ENCODE measurements at regions not wholly inside any gene's neighbourhood (a gene's known extent, or its start where the extent isn't known, plus 50 kb on each side); places are given as distances from the start of the nearest gene placed in this dataset.

DNA sequence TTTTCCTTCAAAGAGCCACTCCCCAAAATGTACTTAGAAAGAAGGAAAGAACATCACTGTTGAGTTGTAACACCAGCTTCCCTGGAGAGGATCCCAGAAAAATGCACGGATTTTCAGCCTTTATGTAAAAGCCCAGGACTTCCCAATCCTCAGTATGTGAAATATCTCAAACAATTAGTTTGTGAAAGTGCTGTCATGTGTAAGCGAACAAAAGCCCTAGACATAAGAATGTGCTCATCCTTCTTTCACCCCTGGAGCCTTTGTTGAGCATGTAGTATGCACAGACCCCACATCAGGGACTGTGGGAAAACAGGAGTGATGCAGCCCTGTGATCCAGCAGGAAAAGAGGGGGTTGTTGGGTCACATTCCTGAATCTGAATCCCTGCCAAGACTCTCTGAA is 441.4 kb upstream of the ZNF507 start:
- DNase-seq = no peak

DNA sequence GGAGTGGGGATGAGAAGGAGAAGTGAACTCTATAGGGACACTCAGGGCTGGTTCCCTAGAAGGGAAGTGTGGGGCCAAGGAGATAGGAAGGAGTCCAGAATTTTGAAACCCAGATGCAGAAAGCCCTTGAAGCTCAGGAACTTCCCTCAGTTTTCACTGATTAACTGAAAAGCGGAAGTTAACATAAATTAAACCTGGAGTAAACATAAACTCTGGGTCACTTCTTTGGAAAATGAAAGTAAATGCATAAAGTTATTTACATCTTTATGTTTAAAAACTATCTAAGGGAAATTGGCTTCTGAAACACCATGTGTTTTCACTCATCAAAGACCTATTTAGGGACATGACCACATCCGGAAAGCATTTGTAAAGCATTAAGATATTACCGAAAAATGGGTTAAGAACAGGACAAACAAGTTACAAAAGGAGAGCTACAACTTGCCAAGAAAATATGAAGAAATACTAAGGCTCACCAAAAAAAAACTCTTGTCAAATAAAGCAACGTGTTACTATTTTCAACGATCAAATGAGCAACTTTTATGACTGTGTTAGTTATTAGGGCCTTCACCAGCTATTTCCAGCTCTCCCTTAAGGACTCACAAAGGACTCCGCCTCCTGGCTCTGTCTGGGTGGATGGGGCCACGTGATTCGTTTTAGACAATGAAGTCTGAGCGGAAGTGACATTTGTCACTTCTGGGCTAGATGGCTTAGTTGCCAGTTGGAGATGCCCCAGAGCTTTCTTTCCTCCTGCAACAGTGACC is 439.1 kb upstream of the ZNF507 start:
- Mint-ChIP-seq H3K9me3 (no peaks in the 10 kb centered on the region), H3K4me3 (no peak overlapping the region), H3K27me3 (peaks cover 2% of the 10 kb centered on the region), H3K36me3 (ENCODE audit: low read depth) (no peaks in the 10 kb centered on the region), H3K27ac (no peak overlapping the region), H3K4me1 (ENCODE audit: low read depth) (no peaks in the 10 kb centered on the region)
- TF ChIP-seq, protein P1, sequence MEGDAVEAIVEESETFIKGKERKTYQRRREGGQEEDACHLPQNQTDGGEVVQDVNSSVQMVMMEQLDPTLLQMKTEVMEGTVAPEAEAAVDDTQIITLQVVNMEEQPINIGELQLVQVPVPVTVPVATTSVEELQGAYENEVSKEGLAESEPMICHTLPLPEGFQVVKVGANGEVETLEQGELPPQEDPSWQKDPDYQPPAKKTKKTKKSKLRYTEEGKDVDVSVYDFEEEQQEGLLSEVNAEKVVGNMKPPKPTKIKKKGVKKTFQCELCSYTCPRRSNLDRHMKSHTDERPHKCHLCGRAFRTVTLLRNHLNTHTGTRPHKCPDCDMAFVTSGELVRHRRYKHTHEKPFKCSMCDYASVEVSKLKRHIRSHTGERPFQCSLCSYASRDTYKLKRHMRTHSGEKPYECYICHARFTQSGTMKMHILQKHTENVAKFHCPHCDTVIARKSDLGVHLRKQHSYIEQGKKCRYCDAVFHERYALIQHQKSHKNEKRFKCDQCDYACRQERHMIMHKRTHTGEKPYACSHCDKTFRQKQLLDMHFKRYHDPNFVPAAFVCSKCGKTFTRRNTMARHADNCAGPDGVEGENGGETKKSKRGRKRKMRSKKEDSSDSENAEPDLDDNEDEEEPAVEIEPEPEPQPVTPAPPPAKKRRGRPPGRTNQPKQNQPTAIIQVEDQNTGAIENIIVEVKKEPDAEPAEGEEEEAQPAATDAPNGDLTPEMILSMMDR (IDR thresholded peaks at IDR 0.05) = no peak
- CTCF ChIA-PET = no interaction called here
- ATAC-seq (no peak), DNase-seq (no peak)
- POLR2A ChIA-PET = interaction anchor here (0.7 kb wide), 1 partner anchor 75 kb away, joined by 4 read pairs; no protein-coding TSS in a partner anchor
- intact Hi-C loops (cut with micrococcal nuclease) = no loop called here

More for the DNA sequence above, 441.4 kb upstream of the ZNF507 start:
- POLR2A ChIA-PET = no interaction called here
- ATAC-seq = no peak
- CTCF ChIA-PET = no interaction called here
- TF ChIP-seq, protein P1 (IDR thresholded peaks at IDR 0.05) = no peak
- Mint-ChIP-seq H3K4me1 (ENCODE audit: low read depth) (no peaks in the 10 kb centered on the region), H3K36me3 (ENCODE audit: low read depth) (no peaks in the 10 kb centered on the region), H3K9me3 (no peaks in the 10 kb centered on the region), H3K4me3 (no peak overlapping the region), H3K27ac (no peak overlapping the region), H3K27me3 (peaks cover 2% of the 10 kb centered on the region)
- intact Hi-C loops (cut with micrococcal nuclease) = no loop called here

DNA sequence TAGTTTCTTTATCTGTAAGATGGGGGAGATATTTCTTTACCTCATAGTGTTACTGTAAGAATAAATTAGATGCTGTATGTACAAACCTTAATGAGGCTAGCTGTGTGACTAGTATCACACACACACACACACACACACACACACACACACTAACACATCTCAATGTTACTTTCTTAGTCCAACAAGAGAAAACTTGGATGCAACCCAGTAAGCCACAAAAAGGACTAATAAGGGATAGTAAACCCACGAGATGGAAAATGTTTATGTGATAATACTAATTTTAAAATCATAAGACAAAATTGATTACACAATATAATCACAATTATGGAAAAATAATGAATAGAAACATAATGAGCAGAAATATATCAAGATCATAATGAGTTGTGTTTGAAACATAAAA is 437.7 kb upstream of the ZNF507 start:
- Mint-ChIP-seq H3K9me3 (no peaks in the 10 kb centered on the region), H3K36me3 (ENCODE audit: low read depth) (no peaks in the 10 kb centered on the region), H3K4me1 (ENCODE audit: low read depth) (no peaks in the 10 kb centered on the region), H3K27me3 (peaks cover 2% of the 10 kb centered on the region), H3K27ac (no peak overlapping the region), H3K4me3 (no peak overlapping the region)
- POLR2A ChIA-PET = no interaction called here
- DNase-seq (no peak), ATAC-seq (no peak)
- intact Hi-C loops (cut with micrococcal nuclease) = no loop called here
- TF ChIP-seq, protein P1 (IDR thresholded peaks at IDR 0.05) = no peak
- CTCF ChIA-PET = no interaction called here

DNA sequence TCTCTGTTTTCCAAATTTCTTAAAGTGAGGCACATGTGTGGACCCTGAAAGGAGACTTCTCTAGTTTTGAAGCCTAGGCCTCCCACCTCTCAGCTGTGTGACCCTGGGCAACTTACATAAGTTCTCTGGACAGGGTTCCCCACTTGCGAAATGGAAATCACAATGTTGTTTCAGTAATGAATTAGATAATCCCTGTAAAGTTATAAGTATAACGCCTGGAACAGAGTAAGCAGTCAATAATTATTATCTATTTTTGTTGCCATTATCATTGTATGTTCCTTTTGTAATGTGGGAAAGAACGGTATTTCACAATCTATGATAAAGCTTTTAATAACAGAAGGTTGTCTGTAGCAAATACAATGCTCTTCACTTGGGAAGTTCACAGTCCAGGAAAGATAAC is 437.3 kb upstream of the ZNF507 start:
- intact Hi-C loops (cut with micrococcal nuclease) = no loop called here
- CTCF ChIA-PET = no interaction called here
- Mint-ChIP-seq H3K4me1 (ENCODE audit: low read depth) (no peaks in the 10 kb centered on the region), H3K27me3 (peaks cover 2% of the 10 kb centered on the region), H3K4me3 (no peak overlapping the region), H3K36me3 (ENCODE audit: low read depth) (no peaks in the 10 kb centered on the region), H3K27ac (no peak overlapping the region), H3K9me3 (no peaks in the 10 kb centered on the region)
- no peak for DNase-seq
- TF ChIP-seq, protein P1 (IDR thresholded peaks at IDR 0.05) = no peak
- POLR2A ChIA-PET = no interaction called here
- ATAC-seq = no peak

DNA sequence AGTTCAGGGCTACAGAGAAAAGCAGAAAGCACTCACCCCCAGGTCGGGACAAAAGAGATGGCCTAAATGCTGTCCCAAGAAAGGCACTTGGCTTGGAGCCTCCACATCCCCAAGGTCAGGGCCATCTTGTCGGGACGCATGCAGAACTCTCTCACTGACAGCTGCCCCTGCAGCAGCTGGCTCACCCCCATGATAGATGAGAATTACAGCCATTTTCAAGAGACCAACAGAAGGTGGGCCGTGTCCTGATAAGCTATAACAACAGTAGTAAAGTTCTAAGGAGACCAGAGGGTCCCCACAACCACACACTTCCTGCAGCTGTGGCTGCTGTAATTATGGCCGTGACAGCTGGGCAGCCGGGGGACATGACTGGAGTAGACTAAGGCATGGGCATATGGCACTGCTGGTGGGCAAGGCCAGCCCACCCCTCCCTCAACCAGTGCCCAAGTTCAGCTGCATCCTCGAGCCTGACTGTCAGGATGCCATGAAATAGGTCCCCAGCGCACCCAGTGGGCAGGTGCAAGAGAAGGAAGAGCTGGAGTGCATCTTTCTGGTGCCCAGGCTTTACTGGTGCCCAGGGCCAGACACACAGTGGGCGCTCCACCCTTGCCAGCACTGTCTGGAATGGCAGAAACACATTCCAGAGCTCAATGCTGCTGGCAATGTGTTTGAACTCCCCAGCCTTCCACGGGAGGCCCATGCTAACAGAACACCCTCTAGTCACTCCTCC is 436.7 kb upstream of the ZNF507 start:
- Mint-ChIP-seq H3K9me3 (no peaks in the 10 kb centered on the region), H3K4me3 (no peak overlapping the region), H3K27me3 (peaks cover 2% of the 10 kb centered on the region), H3K27ac (no peak overlapping the region), H3K4me1 (ENCODE audit: low read depth) (no peaks in the 10 kb centered on the region), H3K36me3 (ENCODE audit: low read depth) (no peaks in the 10 kb centered on the region)
- intact Hi-C loops (cut with micrococcal nuclease) = no loop called here
- no peak for DNase-seq
- ATAC-seq = no peak
- TF ChIP-seq, protein P1 (IDR thresholded peaks at IDR 0.05) = no peak
- ChIA-PET CTCF (no interaction called here), POLR2A (no interaction called here)
